HFF-Myc (cell line): ENCODE measurements at regions not wholly inside any gene's neighbourhood (a gene's known extent, or its start where the extent isn't known, plus 50 kb on each side); places are given as distances from the start of the nearest gene placed in this dataset.

Source experiments
- DNase-seq: peaks from one replicate; pipeline ENCODE4 v3.0.0-alpha.2; 2011; ENCODE audit warnings: low read depth; ENCODE audit errors: extremely low read depth
- H3K4me3 ChIP-seq: replicated peaks from 2 replicates; pipeline ENCODE4 v1.5.1; 2011; ENCODE audit warnings: low read depth, mild to moderate bottlenecking, control low read depth, low read length
- TF ChIP-seq, protein P1 (sequence below): IDR thresholded peaks from 2 replicates; pipeline ENCODE4 v1.5.1; 2012; ENCODE audit warnings: mild to moderate bottlenecking, low read depth, low read length, control low read depth; ENCODE audit errors: missing control alignments

- TF ChIP-seq, protein P1, sequence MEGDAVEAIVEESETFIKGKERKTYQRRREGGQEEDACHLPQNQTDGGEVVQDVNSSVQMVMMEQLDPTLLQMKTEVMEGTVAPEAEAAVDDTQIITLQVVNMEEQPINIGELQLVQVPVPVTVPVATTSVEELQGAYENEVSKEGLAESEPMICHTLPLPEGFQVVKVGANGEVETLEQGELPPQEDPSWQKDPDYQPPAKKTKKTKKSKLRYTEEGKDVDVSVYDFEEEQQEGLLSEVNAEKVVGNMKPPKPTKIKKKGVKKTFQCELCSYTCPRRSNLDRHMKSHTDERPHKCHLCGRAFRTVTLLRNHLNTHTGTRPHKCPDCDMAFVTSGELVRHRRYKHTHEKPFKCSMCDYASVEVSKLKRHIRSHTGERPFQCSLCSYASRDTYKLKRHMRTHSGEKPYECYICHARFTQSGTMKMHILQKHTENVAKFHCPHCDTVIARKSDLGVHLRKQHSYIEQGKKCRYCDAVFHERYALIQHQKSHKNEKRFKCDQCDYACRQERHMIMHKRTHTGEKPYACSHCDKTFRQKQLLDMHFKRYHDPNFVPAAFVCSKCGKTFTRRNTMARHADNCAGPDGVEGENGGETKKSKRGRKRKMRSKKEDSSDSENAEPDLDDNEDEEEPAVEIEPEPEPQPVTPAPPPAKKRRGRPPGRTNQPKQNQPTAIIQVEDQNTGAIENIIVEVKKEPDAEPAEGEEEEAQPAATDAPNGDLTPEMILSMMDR, result peak; percentile 66
- no peak overlapping the region for H3K4me3 ChIP-seq
Observed at GRCh38 chr19:32287811-32288227, 57.6 kb upstream of the ZNF507 start.

GRCh38 chr19:32289566-32290210, 55.7 kb upstream of the ZNF507 start:
- no peak for DNase-seq
- no peak overlapping the region for H3K4me3 ChIP-seq
- TF ChIP-seq, protein P1, result no peak

More at GRCh38 chr19:32287811-32288227, 57.6 kb upstream of the ZNF507 start:
- DNase-seq, result peak; percentile 41

DNA sequence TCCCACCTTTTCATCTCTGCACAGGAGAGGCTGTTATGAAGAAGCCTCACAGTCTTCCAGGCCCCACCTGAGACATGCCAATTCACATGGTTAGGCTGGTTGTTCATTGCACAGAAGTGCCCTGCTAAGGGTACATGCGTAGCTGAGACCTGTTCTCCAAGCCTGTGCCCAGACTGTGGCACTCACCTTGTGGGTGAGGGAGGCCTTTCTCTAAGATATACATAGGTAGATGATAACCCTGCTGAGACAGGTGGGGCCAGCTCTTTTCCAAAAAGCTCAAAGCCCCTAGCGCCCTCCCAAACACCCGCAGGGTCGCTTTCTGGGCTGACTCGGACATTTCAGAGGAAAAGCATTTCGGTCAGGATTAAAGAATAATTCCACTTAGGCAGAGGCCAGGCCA, 53.5 kb upstream of the ZNF507 start:
- TF ChIP-seq, protein P1, result no peak
- DNase-seq, result no peak
- H3K4me3 ChIP-seq, result no peak overlapping the region

GRCh38 chr19:32294871-32295438, 50.5 kb upstream of the ZNF507 start:
- TF ChIP-seq, protein P1, result no peak
- DNase-seq, result no peak
- H3K4me3 ChIP-seq, result no peak overlapping the region
